HG03432 (cell line): ENCODE measurements at regions not wholly inside any gene's neighbourhood (a gene's known extent, or its start where the extent isn't known, plus 50 kb on each side); places are given as distances from the start of the nearest gene placed in this dataset.
"Not testable (repeated sequence)": the region's sequence is repeated elsewhere in the genome, so short reads cannot be mapped to it uniquely, and the experiment has no call there.

Experiments used
- ATAC-seq: cut with Tn5 transposase; IDR thresholded peaks from one replicate; pipeline ENCODE4 v1.9.1; 2021; ENCODE audit warnings: mild to moderate bottlenecking, moderate library complexity; ENCODE audit not compliant: unreplicated experiment

DNA sequence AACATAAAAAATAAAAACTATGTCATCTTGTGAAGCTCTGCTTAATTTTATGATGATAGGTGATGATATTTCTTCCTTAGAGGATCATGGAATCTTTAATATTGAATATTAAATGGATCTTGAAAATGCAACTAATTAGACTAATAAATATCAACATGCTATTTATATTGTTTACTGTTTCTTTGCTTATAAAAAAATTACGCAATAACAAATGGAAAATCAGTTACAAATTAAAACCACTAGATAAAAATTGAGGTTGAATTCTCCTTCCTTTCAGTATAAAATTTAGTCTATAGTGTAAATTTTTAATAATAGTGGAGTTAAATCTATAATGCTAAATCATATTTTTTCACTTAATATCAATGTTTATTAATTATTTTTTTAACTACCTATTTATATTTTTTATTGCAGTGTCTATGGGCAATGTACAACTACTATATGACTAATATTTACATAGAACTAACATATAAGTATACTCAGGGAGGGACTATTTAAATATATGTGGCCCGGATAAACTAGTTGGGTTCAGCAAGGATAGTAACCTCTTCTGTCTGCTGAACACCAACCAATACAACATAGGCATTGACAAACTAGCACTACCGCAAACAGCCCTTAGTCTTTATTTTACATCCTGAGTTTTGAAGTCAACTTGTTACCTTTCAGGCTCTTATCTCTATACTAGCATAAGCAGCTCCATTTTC is 628.0 kb downstream of the EFNB2 start:
- ATAC-seq: no peak

DNA sequence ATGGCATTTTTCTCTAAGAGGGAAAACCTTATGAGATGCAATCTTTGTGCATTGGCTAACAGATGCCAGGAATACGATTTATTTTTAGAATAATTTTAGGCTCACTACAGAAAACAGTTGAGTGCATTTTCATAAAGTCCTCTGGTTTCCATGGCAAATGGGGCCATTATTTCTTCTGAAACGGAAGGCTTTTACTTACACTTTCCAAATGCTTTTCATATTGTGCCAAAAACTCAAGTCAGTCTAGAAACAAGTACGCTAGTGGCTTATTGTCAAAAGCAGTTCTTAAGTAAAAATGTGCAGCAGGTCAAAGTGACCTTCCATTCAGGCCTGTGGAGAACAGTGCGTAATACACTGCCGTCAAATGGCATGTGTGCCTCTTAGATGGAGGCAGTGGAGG is 628.7 kb downstream of the EFNB2 start:
- ATAC-seq: no peak

DNA sequence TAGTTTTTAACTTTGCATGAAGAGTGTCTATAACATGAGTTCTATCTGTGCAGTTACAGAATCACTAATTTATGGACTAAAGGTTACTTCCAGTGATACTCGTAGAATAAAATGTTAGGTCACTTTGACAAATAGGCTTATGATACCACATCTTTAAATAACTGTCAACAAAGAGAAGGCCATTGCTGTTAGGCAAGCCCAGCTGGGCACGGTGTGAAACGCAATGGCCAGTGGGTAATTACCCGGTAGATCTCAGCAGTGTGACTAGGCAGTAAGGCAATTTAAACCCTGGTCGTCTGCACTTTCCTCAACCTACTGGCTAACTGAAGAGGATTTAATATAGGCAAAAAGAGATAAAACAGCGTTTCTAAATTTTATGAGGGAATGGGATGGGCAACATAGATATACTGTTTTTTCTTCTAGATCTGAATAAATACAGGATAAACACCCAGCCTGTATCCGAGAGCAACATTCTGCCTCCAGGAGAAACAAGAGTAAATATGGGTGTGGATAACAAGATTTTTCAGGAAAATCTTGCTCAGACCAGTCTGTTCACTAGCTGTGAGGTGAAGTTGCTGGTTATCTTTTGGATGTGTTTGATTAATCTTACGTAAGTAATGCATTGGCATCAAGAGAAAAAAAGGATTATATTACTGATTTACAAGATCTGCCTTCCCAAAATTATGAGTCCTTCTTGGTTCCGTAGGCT is 631.3 kb downstream of the EFNB2 start:
- no peak for ATAC-seq

DNA sequence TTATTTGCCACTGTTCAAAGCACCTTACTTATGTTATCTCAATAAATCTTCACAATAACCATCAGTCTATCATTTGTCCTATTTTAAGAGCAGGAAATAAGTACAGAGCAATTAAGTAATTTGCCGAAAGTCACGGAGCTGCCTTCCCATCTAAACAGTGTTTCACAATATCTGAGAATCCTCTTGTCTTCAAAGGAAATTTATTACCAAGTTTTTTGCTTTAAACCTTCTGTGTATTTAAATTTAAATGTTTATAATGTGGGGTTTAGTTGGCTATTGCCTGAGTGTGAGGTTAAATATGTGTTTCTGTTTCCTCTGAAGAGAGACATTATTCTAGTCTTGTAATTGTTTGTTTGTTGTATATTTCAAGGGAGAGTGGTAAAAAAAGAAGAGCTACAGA is 633.1 kb downstream of the EFNB2 start:
- no peak for ATAC-seq

DNA sequence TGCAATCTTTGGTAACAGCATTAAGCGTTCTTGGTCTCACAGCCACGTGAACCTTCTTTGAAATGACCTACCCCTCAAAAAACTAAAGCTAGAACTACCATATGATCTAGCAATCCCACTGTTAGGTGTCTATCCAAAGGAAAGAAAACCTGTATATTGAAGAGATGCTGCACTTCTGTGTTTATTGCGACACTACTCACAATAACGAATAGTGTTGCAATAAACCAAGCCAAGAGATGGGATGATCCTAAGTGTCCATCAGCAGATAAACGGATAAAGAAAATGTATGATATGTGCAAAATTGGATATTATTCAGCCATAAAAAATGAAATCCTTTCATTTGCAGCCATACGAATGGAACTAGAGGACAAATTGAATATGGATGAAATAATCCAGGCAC is 637.9 kb downstream of the EFNB2 start:
- no peak for ATAC-seq

DNA sequence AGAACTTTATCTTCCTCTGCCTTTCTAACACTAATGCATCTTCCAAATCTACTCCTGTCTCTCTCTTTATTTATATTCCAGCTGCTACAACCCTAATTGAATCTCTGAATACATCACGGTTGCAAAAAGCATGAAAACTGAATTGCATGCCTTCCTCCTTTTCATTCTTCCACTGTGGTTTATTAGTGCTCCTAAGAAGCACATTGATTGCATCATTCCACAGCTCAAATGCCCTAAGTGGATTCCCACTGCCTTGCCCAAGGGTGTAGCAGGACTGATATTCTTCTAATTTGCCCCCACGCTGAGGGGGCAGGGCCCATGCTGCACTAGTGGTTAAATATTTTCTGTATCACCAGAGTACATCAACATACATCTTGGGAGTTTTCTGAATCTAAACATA is 640.8 kb downstream of the EFNB2 start:
- no peak for ATAC-seq

DNA sequence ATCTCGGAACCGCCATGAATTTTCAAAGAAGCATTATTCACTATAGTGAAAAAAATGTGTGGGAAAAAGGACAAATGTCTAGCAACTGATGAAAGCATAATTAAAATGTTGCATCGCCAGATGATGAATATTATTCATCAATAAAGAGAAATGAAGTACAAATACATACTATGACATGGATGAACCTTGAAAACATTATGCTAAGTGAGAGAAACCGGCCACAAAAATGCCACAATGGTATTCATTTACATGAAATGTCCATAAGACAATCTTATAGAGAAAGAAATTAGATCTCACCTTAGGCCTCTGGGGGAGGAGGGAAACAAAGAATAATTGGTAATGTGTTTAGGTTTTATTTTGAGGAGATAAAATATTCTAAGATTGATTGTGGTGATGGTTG is 645.0 kb downstream of the EFNB2 start:
- ATAC-seq: no peak

DNA sequence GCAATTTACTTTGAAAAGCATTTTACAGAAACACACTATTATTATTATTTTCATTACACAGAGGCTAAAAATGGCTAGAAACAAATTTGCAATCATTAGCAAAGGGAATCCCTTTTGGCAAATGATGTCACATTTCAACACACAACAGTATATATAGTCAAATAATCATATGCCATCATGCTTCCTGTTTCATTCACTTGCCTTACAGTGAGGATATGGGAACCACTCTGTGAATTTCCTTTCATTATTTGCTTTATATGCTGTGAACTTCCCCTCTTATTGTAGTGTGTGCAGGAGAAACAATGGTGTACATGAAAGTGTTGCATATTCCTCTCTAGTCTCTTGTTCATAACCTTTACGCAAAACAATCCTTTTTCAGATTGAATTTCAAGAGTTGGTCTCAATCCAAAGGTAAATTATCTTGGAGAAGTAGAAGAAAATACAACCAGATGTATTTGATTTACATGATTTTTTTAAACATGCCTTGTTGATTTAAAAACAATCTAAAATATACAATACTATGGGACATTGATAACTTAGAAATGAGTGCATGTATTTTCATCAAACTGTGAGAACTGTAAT is 657.3 kb downstream of the EFNB2 start:
- ATAC-seq: no peak

DNA sequence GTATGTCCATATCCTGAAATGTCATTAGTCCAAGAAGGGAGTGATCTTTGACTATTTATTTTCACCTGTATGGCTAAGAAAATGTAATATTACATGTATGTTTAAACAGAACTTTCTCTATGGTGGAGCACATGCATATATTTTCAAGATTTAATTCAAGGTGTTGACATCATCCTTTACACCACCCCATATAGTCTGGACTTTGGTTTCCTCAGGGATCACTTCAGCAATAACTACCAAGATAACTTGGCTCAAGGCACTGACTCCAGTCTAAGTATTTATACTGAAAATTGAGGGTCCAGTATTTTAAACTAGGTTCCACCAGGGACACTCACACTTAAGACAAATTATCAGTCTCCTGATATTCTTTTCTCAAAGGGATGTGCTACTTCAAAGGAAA is 660.6 kb downstream of the EFNB2 start:
- ATAC-seq: no peak

DNA sequence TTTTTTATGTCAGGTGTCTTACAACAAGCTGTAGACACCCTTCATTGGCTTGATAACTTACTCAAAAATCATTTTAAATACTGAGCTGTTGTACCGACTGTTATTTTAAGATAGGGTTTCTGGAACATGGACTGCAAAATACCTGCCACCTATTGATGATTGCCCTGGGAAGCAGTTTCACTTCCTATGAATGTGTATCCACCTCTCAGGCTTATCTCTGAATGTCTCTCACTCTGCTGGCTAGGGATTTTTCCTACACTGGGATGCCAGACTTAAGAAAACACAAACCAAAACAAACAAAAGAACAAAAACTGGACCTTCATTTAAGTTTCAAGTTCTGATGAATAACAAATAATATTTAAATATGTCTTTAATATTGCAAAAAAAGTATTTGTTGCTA is 663.7 kb downstream of the EFNB2 start:
- ATAC-seq: no peak

DNA sequence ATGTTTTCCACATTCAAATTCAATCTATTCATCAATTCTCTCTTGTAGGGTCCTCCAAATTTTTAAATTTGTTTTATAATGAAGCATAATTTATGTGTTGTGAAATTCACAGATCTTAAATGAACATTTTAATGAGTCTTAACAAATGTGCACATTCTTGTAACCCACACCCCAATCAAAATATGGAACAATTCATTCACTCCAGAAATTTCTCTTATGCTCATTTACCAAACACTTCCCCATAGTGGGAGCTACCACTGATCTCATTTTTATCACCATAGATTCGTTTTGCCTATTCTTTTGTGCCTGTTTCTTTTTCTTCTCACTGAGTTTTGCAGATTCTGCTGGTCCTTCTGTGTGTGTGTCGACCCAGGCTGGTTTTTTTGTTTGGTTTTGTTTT is 664.1 kb downstream of the EFNB2 start:
- ATAC-seq: no peak

DNA sequence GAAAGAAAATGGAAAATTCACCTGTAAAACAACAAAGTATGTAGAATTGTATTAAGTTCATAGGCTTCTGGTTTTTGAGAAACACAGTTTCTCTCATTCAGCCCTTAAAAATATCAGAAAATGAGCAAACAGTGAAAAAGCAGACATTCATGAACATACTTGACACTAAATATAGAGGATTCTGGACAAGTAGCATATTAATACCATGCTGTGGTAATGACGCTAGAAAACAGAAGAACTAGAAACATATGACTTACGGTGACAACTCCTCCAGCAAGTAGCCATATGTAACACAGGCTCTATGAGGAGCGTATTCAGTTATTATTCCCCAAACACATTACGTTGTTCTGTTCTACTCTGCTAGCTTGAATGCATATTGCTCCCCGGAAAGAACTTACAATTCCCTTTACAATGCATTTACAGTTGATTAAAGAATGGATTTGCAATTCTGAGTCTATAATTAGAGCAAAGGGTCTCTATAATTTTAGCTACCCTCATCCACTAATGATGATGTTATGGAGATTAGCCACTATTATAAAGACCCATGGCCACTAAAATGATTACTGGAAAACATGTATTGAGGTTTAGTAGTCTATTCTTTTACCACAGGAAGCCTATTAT is 672.1 kb downstream of the EFNB2 start:
- ATAC-seq: no peak

DNA sequence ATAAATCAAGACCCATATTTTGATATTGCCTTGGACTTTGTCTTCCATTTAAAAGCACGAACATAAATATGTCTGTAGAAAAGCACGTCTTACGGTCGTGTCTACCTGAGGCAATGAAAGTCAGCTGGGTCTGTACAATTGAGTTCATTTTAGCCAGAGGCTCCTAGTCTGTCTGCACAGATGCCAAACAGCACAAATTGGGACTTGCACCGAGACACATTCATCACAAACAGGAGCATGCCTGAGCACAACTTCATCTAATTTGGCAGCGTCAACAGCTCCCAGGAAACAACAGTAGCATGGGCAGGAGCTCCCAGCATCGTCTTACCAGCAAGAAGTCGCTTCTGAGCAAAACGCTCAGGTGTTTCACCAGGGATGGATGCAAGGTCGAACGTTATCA is 687.0 kb downstream of the EFNB2 start:
- no peak for ATAC-seq

DNA sequence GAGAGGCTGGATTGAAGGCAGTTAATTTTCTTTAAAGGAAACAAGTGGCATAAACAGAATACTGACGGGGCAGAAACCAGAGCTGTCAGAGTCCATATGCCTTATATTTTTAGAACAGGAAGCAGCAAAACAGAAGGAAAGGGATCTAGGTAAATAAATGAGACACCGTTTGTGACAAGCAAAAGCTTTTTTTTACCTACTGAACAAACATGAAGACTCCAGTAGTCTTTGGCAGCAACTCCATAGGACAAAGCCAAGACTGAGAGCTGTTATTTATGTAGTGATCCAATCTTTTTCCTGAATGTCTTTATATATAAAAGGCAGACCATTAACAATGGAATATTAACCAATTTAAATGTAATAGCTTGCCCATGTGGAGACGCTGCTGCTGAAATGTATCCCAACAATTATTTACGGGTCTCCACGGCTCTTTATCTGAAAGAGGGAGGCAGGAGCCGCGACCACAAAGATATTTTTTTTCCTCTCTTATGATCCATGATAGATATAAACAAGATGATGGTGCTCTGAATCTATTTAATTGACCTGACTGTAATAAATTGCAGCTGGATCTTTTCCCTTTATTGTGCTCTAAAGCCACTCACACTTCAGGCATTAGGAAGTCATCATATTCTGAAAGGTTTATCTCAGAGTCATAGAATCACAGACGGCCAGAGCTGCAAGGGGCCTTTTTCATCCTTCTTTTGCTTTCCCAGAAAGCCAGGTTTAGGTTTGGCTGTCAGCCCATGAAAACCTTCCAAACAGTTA is 687.8 kb downstream of the EFNB2 start:
- ATAC-seq: no peak

DNA sequence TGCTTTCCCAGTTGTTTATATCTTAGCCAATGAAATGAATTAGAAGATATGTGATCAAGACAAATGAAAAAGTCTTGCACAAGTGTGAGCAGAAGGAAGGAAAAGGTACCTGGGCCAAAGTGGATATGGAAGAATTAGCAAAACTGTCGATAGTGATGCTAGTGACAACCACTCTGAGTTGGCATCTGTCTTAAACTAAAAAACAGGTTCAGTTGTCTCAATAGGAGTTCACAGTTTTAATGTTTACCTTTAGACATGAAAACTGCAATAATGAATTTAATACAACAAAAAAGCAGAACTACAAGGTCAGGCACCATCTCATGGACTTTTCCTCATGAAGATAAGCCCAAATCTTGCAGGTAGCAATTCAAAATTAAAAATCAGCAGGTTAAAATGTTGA is 688.5 kb downstream of the EFNB2 start:
- no peak for ATAC-seq

DNA sequence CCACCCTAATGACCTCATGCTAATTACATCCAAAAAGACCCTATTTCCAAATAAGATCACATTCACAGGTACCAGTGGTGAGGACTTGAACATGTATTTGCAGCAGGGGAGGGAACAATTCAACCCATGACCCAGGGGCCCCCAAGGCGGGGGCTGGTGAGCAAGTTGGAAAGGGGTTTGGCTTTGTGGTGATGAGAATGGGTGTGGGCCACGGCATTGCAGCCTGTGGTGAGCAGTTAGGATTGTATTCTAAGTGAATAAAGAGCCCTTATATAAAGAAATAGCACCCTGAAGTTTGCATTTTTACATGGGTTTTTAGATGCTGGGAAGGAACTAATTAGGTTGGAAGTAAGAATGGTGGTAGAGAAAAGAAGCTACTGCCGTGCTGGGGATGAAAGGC is 694.2 kb downstream of the EFNB2 start:
- no peak for ATAC-seq

DNA sequence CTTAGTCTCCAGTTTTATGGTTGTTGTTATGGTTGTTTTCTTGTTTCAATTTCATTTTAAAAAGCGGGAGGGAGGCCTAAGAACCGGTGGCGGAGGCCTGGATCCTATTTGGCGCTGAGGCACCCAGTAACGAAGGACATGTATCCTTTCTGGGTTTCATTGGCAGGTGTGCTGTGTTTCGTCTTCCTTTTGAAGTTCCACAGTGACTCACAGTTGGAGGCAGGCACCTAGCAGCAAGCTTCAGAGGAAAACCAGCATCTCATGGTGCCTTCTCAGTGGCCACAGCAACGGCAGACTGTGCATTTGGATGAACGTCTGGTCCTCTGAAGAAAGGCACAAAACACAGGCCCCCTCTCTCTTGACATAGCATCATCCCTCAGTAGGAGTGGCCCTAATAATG is 697.2 kb downstream of the EFNB2 start:
- ATAC-seq: no peak

DNA sequence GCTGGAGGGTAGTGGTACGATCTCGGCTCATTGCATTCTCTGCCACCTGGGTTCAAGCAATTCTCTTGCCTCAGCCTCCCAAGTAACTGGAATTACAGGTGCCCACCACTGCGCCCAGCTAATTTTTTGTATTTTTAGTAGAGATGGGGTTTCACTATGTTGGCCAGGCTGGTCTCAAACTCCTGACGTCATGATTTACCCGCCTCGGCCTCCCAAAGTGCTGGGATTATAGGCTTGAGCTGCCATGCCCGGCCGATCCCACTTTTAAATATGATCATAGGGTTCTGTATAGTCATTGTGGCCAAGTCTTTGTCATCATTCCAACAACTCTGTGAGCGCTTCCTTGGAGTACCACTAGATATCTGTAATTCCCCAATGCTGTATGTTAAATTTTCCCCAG is 698.2 kb downstream of the EFNB2 start:
- ATAC-seq: not testable (repeated sequence)

DNA sequence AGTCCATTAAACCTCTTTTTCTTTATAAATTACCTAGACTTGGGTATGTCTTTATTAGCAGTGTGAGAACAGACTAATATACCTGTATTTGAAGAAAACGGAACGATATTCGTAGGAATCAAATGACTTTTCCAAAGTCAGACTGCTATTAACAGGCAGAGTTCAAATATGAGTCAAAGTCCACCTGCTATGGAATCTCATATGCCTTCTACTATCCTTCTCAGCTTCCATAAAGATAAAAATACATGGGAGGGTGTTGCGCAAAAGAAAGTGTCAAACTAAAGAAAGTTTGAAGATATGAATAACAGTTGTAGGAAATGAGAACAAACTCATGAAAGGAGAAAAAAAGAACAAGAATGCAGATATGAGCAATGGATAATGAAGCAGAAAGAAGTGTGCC is 704.6 kb downstream of the EFNB2 start:
- ATAC-seq: no peak

DNA sequence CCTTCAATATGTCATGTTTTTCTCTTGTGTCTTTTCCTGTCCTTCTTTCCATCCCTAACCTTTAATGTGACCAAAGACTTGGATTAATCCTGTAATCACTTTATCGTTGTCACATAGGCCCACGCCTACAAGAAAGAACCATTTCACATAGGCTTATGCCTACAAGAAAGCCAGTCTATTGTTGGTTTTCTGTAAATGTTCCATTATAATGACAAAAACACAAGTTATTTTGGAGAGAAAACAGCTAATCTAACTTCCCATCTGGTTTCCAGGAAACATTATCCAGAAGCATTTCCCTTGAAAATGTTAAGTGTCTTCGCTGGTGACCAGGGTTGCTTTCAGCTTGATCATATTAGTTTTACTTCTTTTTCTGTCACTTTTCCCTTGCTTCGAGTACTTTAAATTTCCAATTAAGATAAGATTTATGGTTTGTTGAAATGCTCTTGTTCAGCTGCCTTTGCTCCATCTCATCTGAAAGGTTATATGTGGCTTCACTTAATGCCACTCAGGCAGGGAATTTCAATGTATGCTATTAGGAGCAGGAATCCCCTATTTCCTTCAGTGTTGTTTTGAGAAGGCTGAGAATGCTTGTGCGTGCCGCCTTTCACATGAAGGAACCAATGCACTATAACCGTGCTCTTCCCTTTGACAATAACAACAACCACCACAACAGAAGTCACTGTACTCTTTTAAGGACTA is 708.2 kb downstream of the EFNB2 start:
- no peak for ATAC-seq

DNA sequence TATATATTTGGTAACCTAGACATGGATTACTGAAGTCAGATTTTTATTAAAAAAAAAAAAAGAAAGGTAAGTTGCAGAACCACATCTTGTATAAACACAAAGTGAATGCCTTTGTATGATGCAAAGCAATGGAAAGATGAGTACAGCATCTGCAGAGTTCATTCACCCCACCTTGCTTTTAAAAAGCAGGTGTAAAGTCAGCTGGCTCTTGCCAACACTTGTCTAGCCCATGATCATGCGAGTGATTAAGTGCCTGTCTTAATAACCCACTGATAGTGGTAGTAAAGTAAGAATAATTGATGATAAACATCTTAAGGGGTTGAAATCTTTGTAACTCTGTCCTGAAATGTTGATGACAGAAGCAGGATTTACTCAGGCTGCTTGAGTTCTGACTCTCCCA is 710.4 kb downstream of the EFNB2 start:
- no peak for ATAC-seq
